ENCODE measurements at regions not wholly inside any gene's neighbourhood (a gene's known extent, or its start where the extent isn't known, plus 50 kb on each side); places are given as distances from the start of the nearest gene placed in this dataset.
"Not testable (repeated sequence)": the region's sequence is repeated elsewhere in the genome, so short reads cannot be mapped to it uniquely, and the experiment has no call there.

DNA sequence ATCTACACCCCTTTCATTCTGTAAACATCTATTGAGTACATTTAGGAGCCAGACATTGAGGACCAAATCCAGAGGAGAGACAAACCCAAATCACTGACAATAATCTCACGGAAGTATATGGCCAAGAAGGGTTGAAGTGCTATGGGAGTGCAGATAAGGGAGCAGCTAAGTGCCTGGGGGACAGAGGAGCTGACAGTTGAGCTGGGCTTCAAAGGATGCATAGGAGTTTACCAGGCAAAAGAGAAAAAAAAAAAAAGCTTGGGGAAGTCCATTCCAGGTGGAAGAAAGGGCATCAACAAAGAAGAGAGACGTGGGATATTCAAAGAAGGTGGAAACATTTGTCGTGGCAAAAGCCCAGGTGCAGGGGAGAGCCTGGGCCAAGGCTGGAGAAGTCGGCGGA, 60.5 kb upstream of the NANOS1 start:
- no peak for DNase-seq

DNA sequence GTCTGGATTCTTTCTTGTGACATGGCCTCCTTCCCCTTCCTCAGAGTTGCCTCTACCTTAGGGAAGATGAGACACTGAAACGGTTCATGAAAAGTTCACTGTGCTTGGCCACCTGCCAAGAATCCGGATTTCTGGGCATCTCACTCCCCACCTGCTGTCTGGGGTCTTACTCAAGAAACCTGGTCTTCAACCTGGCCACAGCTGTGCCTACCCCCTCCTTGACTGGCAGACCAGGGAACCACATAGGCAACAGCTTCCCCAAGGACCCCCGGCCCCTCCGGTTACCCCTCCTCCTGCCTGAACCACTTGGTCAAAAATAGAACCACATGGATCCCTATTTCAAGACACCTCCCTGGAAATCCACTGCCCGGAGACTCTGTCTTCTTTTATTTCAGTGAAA, 58.7 kb upstream of the NANOS1 start:
- DNase-seq: no peak

DNA sequence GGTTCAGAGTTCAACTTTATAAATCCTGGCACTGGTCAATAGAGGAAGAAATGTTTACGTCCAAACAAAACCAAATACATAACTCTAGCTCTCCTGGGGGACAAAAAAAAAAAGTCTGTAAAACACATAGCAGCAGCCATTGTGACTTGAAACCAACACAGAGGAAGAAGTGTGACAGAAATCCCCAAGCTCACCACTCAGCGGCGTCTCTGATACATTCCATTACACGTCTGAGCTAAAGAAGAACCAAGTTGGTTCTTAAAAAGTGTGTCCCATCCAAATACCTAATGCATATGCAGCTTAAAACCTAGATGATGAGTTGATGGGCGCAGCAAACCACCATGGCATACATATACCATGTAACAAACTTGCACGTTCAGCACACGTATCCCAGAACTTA, 58.3 kb upstream of the NANOS1 start:
- DNase-seq: no peak

- no peak for DNase-seq
Observed at GRCh38 chr10:118971876-118972275, 57.6 kb upstream of the NANOS1 start.

DNA sequence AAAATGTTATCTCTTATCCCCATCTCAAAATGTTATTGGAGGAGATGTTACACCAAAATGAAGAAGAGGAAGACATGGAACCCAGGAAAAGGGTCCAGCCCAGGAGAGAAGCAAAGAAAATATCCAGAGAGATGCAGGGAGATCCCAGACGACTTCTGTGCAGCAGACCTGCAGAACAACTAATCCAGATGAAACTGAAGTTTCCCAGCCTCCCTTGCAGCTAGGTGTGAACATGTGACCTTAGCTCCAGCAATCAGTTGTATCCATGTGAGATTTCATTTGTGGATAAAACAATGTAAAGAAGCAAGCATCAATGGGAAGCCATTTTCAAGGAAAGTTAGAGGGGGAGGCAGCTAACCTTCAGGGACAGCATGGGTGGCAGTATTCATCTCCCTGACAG, 55.8 kb upstream of the NANOS1 start:
- DNase-seq: no peak

DNA sequence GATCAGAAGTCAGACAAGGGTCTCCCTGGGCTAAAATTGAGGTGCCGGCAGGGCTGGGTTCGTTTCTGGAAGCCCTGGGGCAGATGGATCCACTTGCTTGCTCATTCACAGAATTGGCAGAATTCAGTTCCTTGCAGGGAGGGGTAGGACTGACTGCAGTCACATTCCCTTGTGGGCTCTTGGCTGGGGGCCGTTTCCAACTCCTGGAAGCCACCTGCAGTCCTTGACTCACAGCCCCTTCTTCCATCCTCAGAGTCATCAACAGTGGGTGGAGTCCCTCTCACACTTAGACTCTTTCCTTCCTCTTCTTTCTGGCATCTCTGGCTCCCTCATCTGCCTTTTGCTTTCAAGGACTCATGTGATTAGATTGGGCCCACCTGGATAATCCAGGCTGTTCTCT, 54.6 kb upstream of the NANOS1 start:
- DNase-seq: no peak

GRCh38 chr10:118976219-118976618, 53.3 kb upstream of the NANOS1 start:
- not testable (repeated sequence) for DNase-seq

GRCh38 chr10:118977022-118977599, 52.4 kb upstream of the NANOS1 start:
- DNase-seq: no peak

DNA sequence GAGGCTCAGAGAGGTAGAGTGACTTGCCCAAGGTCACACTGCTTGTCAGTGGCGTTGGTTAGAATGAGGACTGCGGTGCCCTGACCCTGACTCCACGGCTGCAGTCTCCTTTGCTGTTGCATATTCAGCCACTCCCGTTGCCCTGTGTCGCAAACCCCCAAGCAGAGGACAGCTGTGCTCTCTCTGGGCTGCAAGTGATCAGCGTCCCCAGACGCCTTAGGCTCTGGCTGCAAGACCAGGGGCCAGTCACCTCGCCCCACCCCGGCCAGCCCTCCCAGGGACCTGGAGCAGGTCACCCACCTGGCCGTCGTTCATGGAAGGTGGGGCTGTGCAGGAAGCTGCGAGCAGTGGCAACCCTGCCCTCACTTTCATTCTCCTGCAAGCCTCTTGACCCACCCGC, 51.7 kb upstream of the NANOS1 start:
- DNase-seq: no peak

DNA sequence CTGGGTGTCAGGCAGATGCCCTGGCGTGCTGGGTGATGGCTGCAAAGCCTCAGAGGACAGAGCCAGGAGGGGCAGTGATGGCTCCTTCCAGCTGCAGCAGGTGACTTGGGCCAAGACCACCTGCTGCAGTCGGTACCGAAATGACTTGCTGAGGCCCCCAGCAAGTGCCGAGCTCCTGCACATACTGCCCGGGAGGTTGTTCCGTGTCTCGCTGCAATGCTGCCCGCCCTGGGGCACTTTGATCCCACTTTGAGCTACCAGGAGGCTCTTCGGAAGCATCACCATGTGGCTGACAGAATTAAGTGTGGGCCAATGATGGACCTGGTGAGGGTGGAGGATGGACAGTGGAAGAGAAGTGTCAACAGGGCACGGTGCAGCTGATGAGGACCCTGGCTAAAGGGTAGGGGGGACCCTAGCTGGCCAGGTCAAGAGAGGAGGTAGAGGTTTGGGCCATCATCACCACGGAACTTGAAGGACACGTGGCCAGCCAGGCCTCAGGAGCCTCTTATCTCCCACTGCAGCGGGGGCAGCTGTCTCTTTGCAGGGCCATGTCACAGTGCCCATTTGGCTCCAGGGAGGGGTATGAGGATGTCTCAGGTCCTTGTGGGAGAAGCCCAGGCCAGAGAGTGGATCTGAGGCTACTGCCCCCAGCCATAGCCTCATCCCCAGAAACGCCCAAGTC, 51.1 kb upstream of the NANOS1 start:
- DNase-seq: no peak

- DNase-seq: no peak
Observed at GRCh38 chr10:118978998-118979350, 50.5 kb upstream of the NANOS1 start.

DNA sequence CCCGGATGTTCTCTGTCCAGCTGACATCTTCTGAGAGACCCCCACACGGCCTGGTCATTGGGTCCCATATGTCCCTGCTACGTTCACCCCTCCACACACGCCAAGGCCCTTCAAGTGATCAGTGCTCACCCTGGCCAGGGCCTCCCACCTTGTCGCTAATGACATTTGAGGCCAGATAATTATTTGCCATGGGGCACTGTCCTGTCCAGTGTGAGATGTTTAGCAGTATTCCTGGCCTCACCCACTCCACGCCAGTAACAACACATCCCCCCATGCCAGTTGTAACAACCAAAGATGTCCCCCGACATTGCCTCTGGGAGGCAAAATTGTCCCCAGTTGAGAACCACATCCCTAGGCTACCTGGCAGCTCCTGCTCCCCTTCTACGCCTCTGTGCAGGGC, 49.9 kb upstream of the NANOS1 start:
- no peak for DNase-seq

Measured in activated effector memory CD4-positive, alpha-beta T cell treated with Interleukin-2 at 50 U/mL for 16 hours (primary cell).